Natural killer cell (primary cell): ENCODE measurements at regions not wholly inside any gene's neighbourhood (a gene's known extent, or its start where the extent isn't known, plus 50 kb on each side); places are given as distances from the start of the nearest gene placed in this dataset.

ENCODE experiments used
- ATAC-seq, 3 donors: fragments of 150-1000 bp in 2 of 3; fragments of 200-7000 bp in 1 of 3; cut with Tn5 transposase; 1 replicate in 1 of 3; 2 replicates in 2 of 3; pipeline ENCODE4 v1.10.0; 2021; ENCODE audit warnings: mild to moderate bottlenecking in 2 of 3, moderate library complexity in 2 of 3
- DNase-seq, 2 donors: peaks; one replicate each; pipeline versions ENCODE4 v3.0.0 to v3.0.0-alpha.2; 2013 to 2021; ENCODE audit warnings: mixed read lengths in 1 of 2
- H3K27ac ChIP-seq: one replicate; pipeline ENCODE4 v1.5.1; 2013; ENCODE audit warnings: mild to moderate bottlenecking, low read length
- H3K27me3 ChIP-seq: one replicate; pipeline ENCODE4 v1.6.1; 2013; ENCODE audit warnings: low read length; ENCODE audit not compliant: control insufficient read depth, insufficient read depth
- H3K36me3 ChIP-seq: one replicate; pipeline ENCODE4 v1.6.1; 2013; ENCODE audit warnings: low read length; ENCODE audit not compliant: control insufficient read depth, insufficient read depth
- H3K4me1 ChIP-seq: one replicate; pipeline ENCODE4 v1.6.1; 2013; ENCODE audit warnings: low read length; ENCODE audit not compliant: control insufficient read depth, insufficient read depth
- H3K4me3 ChIP-seq: one replicate; pipeline ENCODE4 v1.5.1; 2013; ENCODE audit warnings: low read length
- H3K9me3 ChIP-seq: one replicate; pipeline ENCODE4 v1.6.1; 2013; ENCODE audit warnings: low read length; ENCODE audit not compliant: control insufficient read depth, insufficient read depth
- H3K27ac Mint-ChIP-seq, 2 donors: one replicate each; pipeline ENCODE4 v1.8.0; 2022; ENCODE audit warnings: mild to moderate bottlenecking in 2 of 2, mixed read lengths in 2 of 2, moderate library complexity in 1 of 2
- H3K27me3 Mint-ChIP-seq, 2 donors: one replicate each; pipeline ENCODE4 v1.8.0; 2022; ENCODE audit warnings: low read depth in 2 of 2, mixed read lengths in 2 of 2
- H3K36me3 Mint-ChIP-seq: one replicate; pipeline ENCODE4 v1.8.0; 2022; ENCODE audit warnings: mixed read lengths
- H3K4me1 Mint-ChIP-seq, 2 donors: one replicate each; pipeline ENCODE4 v1.8.0; 2022; ENCODE audit warnings: mixed read lengths in 2 of 2
- H3K4me3 Mint-ChIP-seq: one replicate; pipeline ENCODE4 v1.8.0; 2022; ENCODE audit warnings: mild to moderate bottlenecking, moderate library complexity, mixed read lengths
- H3K9me3 Mint-ChIP-seq, 2 donors: one replicate each; pipeline ENCODE4 v1.8.0; 2022; ENCODE audit warnings: mixed read lengths in 2 of 2
- WGBS: methylation state at CpG from one replicate; pipeline ENCODE4 v1.1.7; 2013; ENCODE audit warnings: missing lambda C conversion rate; ENCODE audit not compliant: insufficient coverage; 5-methylcytosine and 5-hydroxymethylcytosine counted together
- intact Hi-C: fragments of 100-400 bp; cut with micrococcal nuclease; formaldehyde crosslinking; loops from one replicate; pipeline ENCODE4 v1.14.2; 2022
- TF ChIP-seq, protein P1 (sequence below): fragments of 200-600 bp; IDR thresholded peaks from one replicate; pipeline ENCODE4 v1.8.0; 2022; ENCODE audit warnings: antibody characterized with exemption

DNA sequence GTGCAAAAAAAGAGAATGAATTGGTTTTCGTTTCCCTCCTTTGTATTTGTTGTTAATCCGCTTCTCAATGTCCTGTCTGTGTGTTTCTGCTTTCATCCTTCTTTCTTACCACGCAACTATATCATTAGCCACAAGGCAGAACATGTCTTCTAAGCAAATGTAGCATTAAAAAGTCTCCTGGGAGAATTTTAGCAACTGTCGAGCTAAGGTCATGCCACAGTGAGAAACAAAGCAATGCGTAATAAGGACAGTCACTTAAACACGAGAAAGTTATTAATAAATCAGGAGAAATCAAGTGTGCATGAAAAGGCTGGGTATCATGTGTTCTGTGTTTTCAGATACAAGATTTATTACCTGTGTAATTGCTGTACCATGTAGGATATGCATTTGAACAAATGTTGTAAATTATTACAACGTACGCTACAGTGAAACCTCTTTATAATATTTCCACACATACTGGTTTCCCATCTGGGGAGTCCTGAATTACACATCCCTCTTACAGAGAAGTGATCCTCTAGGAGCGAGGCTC lies 890.8 kb downstream of the TRIML1 start:
- intact Hi-C loops, result no loop called here
- Histone ChIP-seq H3K27ac (no peak overlapping the region), H3K4me3 (no peak overlapping the region), H3K27me3 (no peaks in the 10 kb centered on the region), H3K4me1 (no peaks in the 10 kb centered on the region), H3K9me3 (no peaks in the 10 kb centered on the region), H3K36me3 (no peaks in the 10 kb centered on the region)
- TF ChIP-seq, protein P1, sequence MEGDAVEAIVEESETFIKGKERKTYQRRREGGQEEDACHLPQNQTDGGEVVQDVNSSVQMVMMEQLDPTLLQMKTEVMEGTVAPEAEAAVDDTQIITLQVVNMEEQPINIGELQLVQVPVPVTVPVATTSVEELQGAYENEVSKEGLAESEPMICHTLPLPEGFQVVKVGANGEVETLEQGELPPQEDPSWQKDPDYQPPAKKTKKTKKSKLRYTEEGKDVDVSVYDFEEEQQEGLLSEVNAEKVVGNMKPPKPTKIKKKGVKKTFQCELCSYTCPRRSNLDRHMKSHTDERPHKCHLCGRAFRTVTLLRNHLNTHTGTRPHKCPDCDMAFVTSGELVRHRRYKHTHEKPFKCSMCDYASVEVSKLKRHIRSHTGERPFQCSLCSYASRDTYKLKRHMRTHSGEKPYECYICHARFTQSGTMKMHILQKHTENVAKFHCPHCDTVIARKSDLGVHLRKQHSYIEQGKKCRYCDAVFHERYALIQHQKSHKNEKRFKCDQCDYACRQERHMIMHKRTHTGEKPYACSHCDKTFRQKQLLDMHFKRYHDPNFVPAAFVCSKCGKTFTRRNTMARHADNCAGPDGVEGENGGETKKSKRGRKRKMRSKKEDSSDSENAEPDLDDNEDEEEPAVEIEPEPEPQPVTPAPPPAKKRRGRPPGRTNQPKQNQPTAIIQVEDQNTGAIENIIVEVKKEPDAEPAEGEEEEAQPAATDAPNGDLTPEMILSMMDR, result no peak
- WGBS, result 81% methylated on average over 8 of the region's 9 CpGs
- Mint-ChIP-seq H3K4me3 (no peak overlapping the region), H3K4me1 (no peaks in the 10 kb centered on the region), H3K9me3 (peaks cover 4% of the 10 kb centered on the region in 2 donors), H3K27ac (no peak overlapping the region), H3K36me3 (no peaks in the 10 kb centered on the region), H3K27me3 (no peaks in the 10 kb centered on the region)
- ATAC-seq (no peak), DNase-seq (no peak)

DNA sequence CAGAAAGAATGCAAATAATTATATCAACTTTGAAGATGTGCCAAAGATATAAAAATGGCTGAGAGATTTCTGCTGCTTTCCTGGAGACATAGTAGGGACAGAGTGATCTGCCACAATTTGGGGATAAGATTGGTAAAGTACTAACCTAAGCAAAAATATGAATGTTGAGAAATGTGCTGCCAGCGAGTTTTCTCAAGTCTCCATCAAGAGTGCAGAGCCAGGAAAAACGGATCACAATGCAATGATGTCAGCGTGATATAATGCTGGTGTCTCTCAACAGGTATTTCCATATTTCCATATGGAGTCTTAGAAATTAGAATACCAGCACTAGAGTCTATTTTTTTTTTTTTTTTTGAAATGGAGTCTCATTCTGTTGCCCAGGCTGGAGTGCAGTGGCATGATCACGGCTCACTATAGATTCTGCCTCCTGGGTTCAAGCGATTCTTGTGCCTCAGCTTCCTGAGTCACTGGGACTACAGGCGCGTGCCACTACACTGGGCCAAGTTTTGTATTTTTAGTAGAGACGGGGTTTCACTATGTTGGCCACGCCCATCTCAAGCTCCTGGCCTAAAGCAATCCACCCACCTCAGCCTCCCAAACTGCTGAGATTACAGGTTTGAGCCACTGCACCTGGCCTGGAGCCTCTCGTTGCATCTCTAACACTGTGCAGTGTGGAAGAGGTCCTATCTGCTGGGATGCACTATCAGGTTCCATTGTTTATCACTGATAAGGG lies 893.5 kb downstream of the TRIML1 start:
- Mint-ChIP-seq H3K4me1 (no peaks in the 10 kb centered on the region), H3K4me3 (no peak overlapping the region), H3K9me3 (peaks cover 8 to 10% of the 10 kb centered on the region in 2 donors), H3K27me3 (no peaks in the 10 kb centered on the region), H3K36me3 (peaks cover 7% of the 10 kb centered on the region), H3K27ac (no peak overlapping the region)
- no peak overlapping the region for H3K27ac ChIP-seq
- TF ChIP-seq, protein P1, result no peak
- DNase-seq, result no peak
- no peaks in the 10 kb centered on the region for H3K27me3 ChIP-seq
- intact Hi-C loops, result no loop called here
- H3K36me3 ChIP-seq, result no peaks in the 10 kb centered on the region
- H3K4me1 ChIP-seq, result no peaks in the 10 kb centered on the region
- no peak overlapping the region for H3K4me3 ChIP-seq
- ATAC-seq, result no peak
- 90% methylated on average over 10 of the region's 10 CpGs for WGBS
- no peaks in the 10 kb centered on the region for H3K9me3 ChIP-seq

DNA sequence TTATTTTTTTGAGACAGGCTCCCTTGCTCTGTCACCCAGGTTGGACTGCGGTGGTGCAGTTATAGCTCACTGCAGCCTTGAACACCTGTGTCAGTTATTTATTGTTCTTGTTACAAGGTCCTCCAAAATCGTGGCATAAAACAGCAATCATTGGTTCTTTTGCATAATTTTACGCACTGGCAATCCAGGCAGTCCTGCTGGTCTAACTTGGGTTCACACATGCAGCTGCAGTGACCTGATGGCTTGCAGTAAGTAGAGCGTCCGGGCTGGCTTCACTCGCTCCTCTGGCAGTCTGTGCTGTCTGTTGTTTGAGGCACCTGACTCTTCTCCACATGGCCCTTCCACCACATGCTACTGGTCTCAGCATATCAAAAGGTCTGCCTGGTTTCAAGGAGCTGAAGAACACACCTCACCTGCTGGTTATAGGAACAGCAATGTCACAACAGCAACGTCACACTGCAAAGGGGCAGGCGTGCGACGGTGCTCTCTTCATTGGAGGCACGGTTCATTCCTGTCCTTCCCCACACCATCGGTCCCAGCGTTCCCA lies 894.6 kb downstream of the TRIML1 start:
- Histone ChIP-seq H3K9me3 (no peaks in the 10 kb centered on the region), H3K27me3 (no peaks in the 10 kb centered on the region), H3K4me1 (no peaks in the 10 kb centered on the region), H3K4me3 (no peak overlapping the region), H3K36me3 (no peaks in the 10 kb centered on the region), H3K27ac (no peak overlapping the region)
- intact Hi-C loops, result no loop called here
- Mint-ChIP-seq H3K9me3 (peaks cover 9 to 14% of the 10 kb centered on the region in 2 donors), H3K4me1 (no peaks in the 10 kb centered on the region), H3K4me3 (no peak overlapping the region), H3K36me3 (peaks cover 7% of the 10 kb centered on the region), H3K27ac (no peak overlapping the region), H3K27me3 (no peaks in the 10 kb centered on the region)
- TF ChIP-seq, protein P1, result no peak
- ATAC-seq (no peak), DNase-seq (no peak)
- 90% methylated on average over 13 of the region's 13 CpGs for WGBS
